CD4-positive, alpha-beta T cell treated with Interferon alpha-2 for 1 hour (primary cell): ENCODE measurements at regions not wholly inside any gene's neighbourhood (a gene's known extent, or its start where the extent isn't known, plus 50 kb on each side); places are given as distances from the start of the nearest gene placed in this dataset.
"Not testable (repeated sequence)": the region's sequence is repeated elsewhere in the genome, so short reads cannot be mapped to it uniquely, and the experiment has no call there.

Experiments used
- DNase-seq, 2 donors: peaks; one replicate each; pipeline ENCODE4 v3.0.0-alpha.2; 2020 to 2022

DNA sequence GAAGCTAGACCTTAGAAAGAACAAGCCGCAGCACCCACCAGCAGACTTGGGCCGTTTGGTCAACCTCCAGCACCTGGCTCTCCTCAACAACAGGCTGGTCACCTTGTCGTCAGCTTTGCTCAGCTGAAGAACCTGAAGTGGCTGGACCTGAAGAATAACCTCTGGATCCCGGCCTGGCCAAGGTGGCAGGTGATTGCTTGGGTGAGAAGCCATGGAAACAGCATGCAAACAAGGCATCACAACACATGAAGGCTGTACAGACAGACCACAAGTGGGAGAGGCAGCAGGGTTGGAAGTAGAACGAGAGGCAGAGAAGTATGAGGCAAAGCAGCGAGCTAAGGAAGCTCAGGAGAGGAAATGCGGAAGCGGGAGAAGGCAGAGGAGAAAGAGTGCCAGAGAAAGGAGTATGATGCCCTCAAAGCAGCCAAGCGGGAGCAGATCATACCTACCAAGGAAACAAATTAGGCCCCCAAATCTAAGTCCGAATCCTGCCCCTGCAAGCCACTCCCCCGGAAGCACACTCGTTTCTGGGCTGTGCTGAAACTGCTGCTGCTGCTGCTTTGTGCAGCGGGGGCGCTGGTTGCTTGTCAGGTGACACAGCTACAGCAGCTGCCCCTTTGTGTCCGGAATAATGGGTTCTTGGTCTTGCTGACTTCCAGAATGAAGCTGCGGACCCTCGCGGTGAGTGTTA is 121.6 kb upstream of the LGSN start:
- DNase-seq: peak in 1 of 2 donors; percentile 24

DNA sequence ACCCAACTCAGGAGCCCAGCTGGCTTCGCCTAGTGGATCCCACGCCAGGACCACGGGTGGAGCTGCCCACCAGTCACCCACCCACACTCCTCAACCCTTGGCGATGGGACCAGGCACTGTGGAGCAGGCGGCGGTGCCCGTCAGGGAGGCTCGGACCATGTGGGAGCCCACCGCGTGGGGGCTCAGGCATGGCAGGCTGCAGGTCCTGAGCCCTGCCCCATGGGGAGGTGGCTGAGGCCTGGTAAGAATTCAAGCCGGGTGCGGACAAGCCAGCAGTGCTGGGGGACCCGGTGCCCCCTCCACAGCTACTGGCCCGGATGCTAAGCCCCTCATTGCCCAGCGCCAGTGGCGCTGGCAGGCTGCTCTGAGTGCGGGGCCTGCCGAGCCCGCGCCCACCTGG is 123.1 kb upstream of the LGSN start:
- DNase-seq: no peak

DNA sequence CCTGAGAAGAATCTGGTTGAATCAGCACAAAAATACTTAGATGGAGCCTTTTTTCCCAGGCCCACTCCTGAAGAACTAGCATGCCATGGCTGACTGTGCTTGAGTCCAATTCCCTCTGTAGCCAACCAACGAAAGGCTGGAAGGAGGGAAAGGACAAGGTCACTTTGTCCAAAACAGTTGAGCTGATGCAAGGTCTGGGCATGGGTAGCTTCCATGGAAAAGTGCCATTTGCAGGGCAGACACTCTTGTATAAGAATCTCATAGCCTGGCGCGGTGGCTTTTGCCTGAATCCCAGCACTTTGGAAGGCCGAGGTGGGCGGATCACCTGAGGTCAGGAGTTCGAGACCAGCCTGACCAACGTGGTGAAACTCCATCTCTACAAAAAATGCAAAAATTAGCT is 125.0 kb upstream of the LGSN start:
- no peak for DNase-seq

DNA sequence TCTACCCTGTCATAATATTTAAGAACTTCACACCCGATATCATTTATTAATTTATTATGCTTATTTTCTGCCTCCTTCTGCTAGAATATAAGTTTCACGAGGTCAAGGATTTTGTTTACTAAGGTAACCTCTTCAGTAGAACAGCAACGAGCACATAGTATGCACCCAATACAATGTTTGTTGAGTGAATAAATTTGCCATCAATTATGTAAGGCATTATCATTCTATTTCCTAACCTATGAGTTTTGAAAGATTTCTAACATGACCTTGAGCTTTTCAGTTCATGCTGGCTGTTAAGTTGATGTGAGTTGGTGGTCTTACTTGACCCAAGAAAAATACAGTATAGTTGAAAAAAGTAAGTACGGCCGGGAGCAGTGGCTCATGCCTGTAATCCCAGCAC is 125.9 kb upstream of the LOC128125822 start:
- DNase-seq: no peak

DNA sequence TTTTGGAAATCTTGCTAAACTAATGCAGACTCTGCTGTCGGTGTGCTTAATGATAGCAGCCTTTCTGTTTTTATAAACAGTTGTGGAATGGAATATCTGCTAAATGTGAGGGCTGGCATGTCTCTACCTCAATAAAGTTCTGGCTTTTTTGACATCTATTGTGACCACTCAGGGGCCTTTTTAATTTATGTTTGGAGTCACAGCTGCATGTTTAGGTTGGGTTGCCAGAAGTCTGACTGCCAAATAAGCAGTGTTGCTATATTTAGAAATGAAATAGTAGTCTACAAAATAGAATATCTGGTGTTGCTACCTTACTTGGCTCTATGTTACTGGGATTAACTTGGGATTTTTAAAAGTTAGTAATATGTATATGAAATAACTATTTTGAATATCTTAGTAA is 125.1 kb upstream of the LOC128125822 start:
- DNase-seq: no peak

DNA sequence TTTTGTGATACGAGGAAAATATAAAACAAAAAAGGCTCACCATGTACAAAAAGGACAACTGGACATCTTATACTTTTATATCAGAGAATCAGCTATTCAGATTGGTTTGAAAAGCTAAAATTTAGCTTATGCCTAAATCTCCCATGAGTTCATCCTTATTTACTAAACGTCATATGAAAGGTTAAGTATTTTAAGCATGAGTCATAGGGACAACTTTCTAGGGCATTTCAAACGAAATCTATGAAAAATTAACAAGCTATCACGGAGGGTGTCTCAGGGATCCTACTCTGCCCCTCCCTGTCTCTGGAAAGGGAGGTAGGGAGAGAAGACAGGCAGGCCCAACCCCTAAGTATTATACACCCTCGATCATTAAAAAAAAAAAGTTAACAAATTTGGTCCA is 124.1 kb upstream of the LOC128125822 start:
- no peak for DNase-seq

DNA sequence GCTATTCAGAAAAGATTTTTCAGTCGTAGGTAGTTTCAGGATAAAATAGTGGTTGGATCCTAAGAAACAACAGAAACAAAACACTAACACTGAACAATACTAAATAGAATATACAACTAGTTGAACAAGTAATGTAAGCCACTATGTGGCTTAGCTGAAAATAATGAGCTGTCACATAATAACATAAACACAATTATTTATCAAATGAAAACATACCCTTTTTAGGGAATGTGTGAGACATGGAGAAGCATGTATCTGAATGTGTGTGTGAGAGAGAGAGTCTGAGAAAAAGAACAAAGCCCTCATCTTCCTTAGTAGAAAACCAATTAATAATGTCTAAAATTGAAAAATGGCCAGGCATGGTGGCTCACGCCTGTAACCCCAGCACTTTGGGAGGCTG is 122.6 kb upstream of the LOC128125822 start:
- no peak for DNase-seq

DNA sequence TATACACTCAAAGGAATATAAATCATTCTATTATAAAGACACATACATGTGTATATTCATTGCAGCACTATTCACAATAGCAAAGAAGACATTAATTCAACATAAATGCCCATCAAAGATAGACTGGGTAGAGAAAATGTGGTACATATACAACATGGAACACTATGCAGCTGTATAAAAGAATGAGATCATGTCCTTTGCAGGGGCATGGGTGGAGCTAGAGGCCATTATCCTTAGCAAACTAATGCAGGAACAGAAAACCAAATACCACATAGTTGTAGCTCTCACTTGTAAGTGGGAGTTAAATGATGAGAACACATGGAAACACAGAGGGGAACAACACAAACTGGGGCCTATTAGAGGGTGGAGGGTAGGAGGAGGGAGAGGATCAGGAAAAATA is 121.0 kb upstream of the LOC128125822 start:
- DNase-seq: no peak

DNA sequence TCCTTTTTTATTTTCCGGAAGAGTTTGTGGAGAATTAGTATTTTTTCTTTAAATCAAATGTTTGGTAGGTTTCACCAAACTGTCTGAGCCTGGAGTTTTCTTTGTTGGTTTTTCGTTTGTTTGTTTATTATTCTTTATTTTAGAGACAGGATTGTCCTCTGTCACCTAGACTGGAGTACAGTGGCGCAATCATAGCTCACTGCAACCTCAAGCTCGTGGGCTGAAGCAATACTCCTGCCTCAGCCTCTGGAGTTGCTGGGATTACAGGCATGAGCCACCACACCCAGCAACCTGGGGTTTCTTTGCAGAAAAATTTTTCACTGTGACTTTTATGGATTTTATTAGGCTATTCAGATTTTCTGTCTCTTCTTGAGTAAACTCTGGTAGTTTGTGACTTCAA is 120.2 kb upstream of the LOC128125822 start:
- no peak for DNase-seq

DNA sequence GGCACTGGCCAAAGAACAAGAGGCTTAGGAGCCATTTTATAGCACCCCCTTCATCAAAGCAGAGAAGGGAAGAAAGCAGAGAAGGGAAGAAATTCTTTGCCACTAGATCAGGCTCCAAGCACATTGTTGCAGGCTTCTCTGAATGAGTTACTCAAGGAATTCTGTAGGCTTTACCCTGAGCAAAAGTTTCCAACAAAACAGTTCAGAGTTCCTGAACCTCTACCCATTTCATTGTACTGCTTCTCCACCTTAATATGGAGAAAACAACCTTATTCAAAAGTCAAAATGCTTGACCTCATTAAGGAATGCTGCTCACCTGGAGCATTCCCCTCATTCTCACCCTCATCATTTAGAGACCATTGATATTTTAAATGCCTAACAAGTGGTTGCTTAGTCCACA is 115.5 kb upstream of the LOC128125822 start:
- DNase-seq: no peak

DNA sequence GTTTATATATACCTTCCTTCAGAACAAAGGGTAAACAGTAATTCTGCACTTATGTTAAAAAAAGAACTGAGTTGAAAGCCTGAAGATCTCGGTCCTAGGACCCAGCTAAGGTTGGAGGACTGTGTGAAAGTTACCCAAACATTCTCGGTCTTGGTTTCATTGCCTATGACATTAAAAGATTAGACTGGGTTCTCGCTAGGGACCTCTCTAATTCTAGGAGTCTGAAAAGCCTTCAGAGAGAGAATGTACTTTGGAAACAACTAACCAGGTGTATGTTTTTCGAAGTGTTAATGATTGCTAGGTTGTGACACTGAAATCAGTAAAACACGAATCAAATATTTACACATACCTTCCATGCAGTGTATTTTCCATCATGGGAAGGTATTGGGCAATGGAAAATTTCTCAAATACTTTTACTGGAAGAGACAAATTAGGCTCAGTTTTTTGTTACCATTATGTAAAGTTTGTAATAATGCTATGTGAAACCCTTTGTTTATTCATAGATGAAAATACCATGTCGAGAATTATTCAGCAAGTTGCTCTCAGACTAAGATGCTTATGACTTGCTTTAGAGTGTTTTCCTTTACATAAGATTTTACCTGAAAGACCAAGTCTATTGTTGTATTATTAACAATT is 113.7 kb upstream of the LOC128125822 start:
- DNase-seq: no peak

DNA sequence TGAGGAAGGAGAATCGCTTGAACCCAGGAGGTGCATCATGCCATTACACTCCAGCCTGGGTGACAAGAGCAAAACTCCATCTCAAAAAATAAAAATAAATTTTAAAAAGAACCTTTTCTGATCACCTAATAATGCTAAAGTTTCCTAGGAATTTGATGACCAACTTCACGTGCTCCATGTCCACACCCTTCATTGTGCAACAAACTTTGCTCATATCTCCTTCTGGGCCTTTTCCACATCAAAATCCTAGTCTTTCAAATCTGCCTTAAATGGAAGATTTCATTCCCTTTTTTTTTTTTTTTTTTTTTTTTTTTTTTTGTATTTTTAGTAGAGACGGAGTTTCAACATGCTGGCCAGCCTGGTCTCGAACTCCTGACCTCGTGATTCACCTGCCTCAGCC is 112.5 kb upstream of the LOC128125822 start:
- no peak for DNase-seq

DNA sequence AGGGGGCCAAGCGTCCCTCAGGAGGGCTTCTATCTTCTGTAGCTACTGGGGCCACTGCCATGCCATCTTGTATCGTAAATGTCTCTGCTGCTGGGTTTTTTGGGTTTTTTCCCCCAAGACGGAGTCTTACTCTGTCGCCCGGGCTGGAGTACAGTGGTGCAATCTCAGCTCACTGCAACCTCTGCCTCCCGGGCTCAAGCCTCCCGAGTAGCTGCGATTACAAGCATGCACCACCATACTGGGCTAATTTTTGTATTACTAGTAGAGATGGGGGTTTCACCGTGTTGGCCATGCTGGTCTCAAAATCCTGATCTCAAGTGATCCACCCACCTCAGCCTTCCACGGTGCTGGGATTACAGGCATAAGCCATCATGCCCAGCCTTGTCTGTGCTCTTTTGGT is 111.3 kb upstream of the LOC128125822 start:
- DNase-seq: no peak

DNA sequence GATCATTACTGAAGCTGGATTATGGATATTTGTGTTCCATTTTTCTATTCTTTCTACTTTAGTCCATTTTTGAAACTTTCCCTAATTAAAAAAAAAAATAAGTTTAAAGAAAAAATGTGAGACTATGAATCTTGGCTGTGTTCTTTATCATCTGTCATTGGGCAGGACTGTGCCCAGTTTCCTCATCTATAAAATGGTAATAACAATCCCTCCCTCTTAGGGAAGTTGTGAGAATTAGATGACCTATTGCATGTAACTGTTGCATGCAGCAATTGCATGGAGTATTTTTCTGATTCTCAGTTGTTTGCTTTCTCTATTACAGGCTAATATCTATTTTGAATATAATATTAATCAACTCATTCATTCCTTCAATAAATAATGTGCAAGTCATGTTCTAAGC is 108.2 kb upstream of the LOC128125822 start:
- no peak for DNase-seq

DNA sequence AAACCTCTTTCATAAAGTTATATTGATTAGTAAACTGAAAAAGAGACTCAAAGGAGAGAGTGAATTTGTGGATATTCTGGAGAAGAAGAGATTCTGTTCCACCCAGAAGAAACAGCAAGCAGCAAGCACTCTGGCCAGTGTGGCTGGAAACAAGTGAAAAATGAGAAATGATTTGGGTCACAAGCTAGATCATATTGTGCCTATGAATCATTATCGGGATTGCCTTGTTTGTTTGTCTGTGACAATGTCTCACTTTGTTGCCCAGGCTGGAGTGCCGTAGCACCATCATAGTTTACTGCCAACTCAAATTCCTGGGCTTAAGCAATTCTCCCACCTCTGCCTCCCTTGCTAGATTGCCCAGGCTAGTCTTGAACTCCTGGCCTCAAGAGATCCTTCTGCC is 106.5 kb upstream of the LOC128125822 start:
- no peak for DNase-seq

DNA sequence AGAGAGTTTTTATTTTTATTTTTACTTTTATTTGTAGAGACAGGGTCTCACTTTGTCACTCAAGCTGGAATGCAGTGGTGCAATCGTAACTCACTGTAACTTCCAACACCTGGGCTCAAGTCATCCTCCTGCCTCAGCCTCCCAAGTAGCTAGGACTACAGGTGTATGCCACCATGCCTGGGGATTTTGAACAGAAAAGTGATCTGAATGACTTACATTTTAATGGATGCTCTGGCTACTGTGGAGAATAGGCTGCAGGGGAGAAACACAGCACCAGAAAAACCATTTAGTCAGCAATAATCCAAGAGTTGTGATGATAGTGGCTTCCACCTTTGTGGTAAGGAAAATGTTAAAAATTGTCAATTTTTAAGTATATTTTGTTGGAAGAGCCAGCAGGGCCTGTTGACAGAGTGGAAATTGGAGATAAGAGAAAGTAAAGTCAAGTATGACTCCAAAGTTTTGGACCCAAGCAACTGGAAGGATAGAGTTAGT is 106.0 kb upstream of the LOC128125822 start:
- no peak for DNase-seq

DNA sequence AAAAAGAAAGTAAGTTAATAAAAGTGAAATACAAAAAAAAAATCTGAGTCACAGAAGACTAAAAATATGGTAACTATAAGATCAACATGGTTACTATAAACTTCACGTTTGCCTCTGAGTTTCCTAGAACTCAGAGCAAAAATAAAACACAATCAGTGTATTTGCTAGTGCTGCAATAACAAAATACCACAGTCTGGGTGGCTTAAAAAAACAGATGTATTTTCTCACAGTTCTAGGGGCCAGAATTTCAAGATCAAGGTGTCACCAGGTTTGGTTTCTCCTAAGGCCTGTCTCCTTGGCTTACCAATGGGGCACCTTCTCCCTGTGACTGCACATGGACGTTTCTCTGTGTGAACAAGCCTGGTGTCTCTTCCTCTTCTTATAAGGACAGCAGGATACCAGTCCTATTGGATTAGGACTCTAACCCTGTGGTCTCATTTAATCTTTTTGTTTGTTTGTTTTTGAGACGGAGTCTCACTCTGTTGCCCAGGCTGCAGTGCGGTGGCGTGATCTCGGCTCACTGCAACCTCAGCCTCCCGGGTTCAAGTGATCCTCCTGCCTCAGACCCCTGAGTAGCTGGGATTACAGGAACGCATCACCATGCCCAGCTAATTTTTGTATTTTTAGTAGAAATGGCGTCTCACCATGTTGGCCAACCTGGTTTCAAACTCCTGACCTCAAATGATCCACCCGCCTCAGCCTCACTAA is 104.9 kb upstream of the LOC128125822 start:
- DNase-seq: no peak

DNA sequence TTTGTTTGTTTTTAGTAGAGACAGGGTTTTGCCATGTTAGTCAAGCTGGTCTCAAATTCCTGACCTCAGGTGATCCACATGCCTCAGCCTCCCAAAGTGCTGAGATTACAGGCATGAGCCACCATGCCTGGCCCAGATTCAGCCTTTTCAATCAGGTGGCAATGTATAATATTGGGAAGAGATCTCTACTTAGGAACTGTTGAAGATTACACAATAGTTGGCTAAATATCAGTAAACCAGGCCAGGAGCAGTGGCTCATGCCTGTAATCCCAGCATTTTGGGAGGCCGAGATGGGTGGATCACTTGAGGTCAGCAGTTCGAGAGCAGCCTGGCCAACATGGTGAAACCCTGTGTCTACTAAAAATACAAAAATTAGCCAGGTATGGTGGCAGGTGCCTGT is 101.1 kb upstream of the LOC128125822 start:
- DNase-seq: not testable (repeated sequence)

DNA sequence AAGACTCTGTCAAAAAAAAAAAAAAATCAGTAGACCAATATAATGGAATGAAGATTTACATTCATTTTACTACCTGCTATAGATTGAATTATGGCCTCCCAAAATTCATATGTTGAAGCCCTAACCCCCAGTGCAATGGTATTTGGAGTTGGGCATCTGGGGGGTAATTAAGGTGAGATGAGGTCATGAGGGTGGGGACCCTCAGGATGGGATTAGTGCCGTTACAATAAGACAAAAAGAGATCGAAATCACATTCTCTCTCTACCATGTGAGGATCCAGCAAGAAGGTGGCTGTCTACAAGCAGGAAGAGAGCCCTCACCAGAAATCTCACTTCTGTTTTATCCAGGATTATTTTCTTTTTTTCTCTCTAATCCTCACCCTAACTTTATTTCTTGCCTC is 100.6 kb upstream of the LOC128125822 start:
- no peak for DNase-seq

DNA sequence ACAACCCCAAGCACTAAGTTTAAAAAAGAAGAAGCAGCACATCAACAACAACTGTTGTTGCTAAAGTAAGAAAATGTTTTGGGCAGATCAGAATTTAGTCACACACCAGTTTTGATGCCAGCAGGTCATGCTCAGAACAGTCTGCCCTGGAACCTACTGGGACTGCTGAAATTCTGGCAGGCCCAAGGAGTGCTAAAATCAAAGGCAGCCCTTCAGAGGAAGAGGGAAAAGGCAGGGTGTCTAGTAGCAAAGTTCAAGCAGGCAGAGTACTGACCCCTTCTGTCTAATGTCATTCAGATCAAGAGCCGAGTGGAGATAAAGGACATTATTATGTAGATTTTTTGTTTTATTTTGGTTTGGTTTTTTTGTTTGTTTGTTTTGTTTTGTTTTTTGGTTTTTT is 96.6 kb upstream of the LOC128125822 start:
- DNase-seq: no peak

DNA sequence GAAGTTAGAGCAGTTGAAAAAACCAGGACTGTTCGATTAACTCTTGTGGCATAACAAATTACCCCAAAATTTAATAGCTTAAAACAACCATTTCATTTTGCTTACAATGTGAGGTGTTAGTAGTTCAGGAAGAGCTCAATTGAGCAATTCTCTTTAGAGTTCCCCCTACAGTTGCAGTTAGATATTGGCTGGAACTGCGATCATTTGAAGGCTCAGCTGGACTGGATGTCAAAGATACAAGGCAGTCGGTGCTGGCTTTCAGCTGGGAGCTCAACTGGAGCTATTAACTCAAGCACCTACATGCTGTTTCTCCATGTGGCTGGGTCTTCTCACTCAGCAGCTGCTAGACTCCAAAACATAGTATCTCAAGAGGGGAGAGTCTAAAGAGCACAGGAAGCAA is 96.0 kb upstream of the LOC128125822 start:
- DNase-seq: no peak

DNA sequence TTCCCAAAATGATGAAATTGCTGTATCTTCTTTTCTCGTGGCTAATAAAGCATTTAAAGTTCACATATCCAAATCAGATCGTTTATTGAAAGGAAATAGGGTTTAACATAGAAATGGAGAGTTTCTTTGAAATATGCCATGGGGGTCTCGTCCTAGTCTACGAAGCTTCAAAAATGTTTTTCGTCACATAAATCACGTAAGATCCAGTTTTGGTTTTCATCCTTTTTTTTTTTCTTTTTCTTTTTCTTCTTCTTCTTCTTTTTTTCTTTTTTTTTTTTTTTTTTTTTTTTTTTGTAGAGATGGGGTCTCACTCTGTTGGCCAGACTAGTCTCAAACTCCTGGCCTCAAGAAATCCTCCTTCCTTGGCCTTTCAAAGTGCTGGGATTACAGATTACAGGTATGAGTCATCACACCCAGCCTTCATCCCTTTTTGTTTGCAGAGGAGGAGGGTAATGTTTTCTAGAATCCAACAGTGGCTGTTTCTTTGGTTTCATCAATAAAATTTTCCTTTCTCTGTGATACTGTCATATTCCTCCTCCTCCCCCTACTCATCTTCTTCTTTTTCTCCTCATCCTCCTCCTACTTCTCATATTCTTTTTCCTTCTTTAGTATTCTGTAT is 94.7 kb upstream of the LOC128125822 start:
- no peak for DNase-seq

DNA sequence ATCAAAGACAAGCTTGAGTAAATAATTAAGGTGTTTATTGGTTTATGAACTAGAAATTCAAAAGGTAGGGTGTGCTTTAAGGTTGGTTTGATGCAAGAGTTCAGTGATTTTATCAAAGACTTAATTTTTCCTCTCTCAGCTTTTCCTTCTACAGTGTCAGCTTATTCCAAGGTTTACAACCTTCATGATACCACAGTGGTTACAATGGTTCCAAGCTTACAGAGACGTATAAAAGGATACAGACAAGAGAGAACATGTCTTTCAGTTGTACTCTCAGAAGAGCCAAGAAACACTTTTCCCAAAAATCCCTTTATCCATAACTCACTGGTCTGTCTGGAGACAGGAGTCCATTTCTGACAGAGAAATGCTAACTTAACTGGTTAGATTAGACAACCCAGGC is 93.5 kb upstream of the LOC128125822 start:
- DNase-seq: no peak

DNA sequence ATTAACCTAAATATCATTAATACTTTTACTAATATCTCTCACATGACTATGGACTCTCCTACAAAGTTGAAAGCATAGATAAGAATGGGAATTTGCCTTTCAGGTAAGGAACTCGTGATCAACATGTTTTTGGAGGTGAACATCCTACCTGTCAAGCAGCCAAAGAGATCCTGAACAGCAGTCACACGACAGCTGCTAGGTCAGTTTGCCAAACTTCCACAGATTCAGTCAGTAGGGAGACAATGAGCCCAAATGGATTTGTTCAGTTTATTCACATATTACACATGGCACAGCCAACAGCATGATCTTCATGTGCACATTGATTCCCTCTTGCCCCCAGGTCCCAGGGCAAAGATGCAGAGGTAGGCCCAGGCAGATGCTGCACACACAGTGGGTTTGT is 86.1 kb upstream of the LOC128125822 start:
- DNase-seq: no peak
